GM19467 (cell line): ENCODE measurements at regions not wholly inside any gene's neighbourhood (a gene's known extent, or its start where the extent isn't known, plus 50 kb on each side); places are given as distances from the start of the nearest gene placed in this dataset.

Source experiments
- ATAC-seq: cut with Tn5 transposase; IDR thresholded peaks from one replicate; pipeline ENCODE4 v1.9.1; 2021; ENCODE audit warnings: mild to moderate bottlenecking, moderate library complexity; ENCODE audit not compliant: unreplicated experiment

GRCh38 chr7:41475801-41476459, 227.0 kb downstream of the INHBA start:
- no peak for ATAC-seq

GRCh38 chr7:41472427-41473125, 230.3 kb downstream of the INHBA start:
- ATAC-seq: no peak

GRCh38 chr7:41470081-41470480, 232.8 kb downstream of the INHBA start:
- ATAC-seq: no peak

GRCh38 chr7:41467596-41467995, 235.3 kb downstream of the INHBA start:
- no peak for ATAC-seq

GRCh38 chr7:41466760-41467384, 236.0 kb downstream of the INHBA start:
- no peak for ATAC-seq

- no peak for ATAC-seq
These were observed 237.3 kb downstream of the INHBA start for GRCh38 chr7:41465571-41465970.

GRCh38 chr7:41463770-41464470, 239.0 kb downstream of the INHBA start:
- no peak for ATAC-seq

- ATAC-seq: no peak
These were observed 243.1 kb downstream of the INHBA start for GRCh38 chr7:41459623-41460261.

GRCh38 chr7:41459183-41459582, 243.7 kb downstream of the INHBA start:
- ATAC-seq: no peak

GRCh38 chr7:41457832-41458437, 245.0 kb downstream of the INHBA start:
- no peak for ATAC-seq

GRCh38 chr7:41451826-41452225, 251.1 kb downstream of the INHBA start:
- ATAC-seq: no peak

- ATAC-seq: no peak
These were observed 253.2 kb downstream of the INHBA start for GRCh38 chr7:41449694-41450093.

- ATAC-seq: no peak
These were observed 253.6 kb downstream of the INHBA start for GRCh38 chr7:41449286-41449685.

- ATAC-seq: no peak
These were observed 254.8 kb downstream of the INHBA start for GRCh38 chr7:41448104-41448503.

GRCh38 chr7:41447450-41448042, 255.3 kb downstream of the INHBA start:
- no peak for ATAC-seq

- ATAC-seq: no peak
These were observed 256.1 kb downstream of the INHBA start for GRCh38 chr7:41446606-41447449.

GRCh38 chr7:41445946-41446345, 256.9 kb downstream of the INHBA start:
- ATAC-seq: no peak

- no peak for ATAC-seq
These were observed 257.5 kb downstream of the INHBA start for GRCh38 chr7:41445432-41445831.

- no peak for ATAC-seq
These were observed 263.4 kb downstream of the INHBA start for GRCh38 chr7:41439515-41439879.
